Ovary (tissue), 3 donors: ENCODE measurements at regions not wholly inside any gene's neighbourhood (a gene's known extent, or its start where the extent isn't known, plus 50 kb on each side); places are given as distances from the start of the nearest gene placed in this dataset.

Experiments
- EP300 ChIP-seq: sonication (generic); formaldehyde crosslinking; IDR thresholded peaks from one replicate; pipeline ENCODE4 v1.6.1; 2017; ENCODE audit warnings: antibody characterized with exemption
- POLR2A ChIP-seq: fragments of 450-650 bp; IDR thresholded peaks from one replicate; pipeline ENCODE4 v1.6.1; 2017; ENCODE audit warnings: antibody characterized with exemption, mild to moderate bottlenecking, moderate library complexity
- TF ChIP-seq, protein P1 (sequence below), 3 donors: fragments of 450-650 bp in 2 of 3; fragments of 200-600 bp in 1 of 3; IDR thresholded peaks; one replicate each; pipeline versions ENCODE4 v1.5.1 to v1.8.0; 2016 to 2022; ENCODE audit warnings: antibody characterized with exemption in 3 of 3, mild to moderate bottlenecking in 1 of 3
- donor health status: DM: no; HTN: no; CAD: no.

DNA sequence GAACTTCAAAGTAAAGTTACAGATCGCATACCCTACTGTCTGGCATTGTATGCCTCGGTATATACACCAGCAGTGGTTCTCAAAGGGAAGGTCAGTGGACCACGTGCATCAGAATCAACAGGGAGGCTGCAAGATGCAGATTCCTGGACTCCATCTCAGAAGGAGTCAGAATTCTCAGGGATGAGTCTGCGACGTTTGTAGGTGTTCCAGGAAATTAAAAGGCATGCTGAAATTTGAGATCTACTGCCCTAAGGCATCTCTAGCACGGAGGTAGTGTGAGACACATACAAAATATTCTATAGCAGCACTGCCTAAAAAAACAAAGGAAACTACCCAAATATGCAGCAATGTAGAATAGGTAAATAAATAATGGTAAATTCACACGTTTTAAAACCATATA is 136.8 kb upstream of the BNIP2 start:
- TF ChIP-seq, protein P1, sequence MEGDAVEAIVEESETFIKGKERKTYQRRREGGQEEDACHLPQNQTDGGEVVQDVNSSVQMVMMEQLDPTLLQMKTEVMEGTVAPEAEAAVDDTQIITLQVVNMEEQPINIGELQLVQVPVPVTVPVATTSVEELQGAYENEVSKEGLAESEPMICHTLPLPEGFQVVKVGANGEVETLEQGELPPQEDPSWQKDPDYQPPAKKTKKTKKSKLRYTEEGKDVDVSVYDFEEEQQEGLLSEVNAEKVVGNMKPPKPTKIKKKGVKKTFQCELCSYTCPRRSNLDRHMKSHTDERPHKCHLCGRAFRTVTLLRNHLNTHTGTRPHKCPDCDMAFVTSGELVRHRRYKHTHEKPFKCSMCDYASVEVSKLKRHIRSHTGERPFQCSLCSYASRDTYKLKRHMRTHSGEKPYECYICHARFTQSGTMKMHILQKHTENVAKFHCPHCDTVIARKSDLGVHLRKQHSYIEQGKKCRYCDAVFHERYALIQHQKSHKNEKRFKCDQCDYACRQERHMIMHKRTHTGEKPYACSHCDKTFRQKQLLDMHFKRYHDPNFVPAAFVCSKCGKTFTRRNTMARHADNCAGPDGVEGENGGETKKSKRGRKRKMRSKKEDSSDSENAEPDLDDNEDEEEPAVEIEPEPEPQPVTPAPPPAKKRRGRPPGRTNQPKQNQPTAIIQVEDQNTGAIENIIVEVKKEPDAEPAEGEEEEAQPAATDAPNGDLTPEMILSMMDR (IDR thresholded peaks at IDR 0.05), result no peak
- TF ChIP-seq POLR2A, result no peak
- no peak for TF ChIP-seq EP300
